MM.1S (cell line): ENCODE measurements at regions not wholly inside any gene's neighbourhood (a gene's known extent, or its start where the extent isn't known, plus 50 kb on each side); places are given as distances from the start of the nearest gene placed in this dataset.

Source experiments
- DNase-seq: peaks from one replicate; pipeline ENCODE4 v3.0.0-alpha.2; 2015
- H2AFZ ChIP-seq: fragments of 300-600 bp; sonication (generic); 2 replicates; pipeline ENCODE4 v1.6.0; 2016; ENCODE audit warnings: antibody characterized with exemption, low read length
- H3F3A ChIP-seq: fragments of 300-600 bp; sonication (generic); 2 replicates; pipeline ENCODE4 v1.6.1; 2016; ENCODE audit warnings: mild to moderate bottlenecking, antibody characterized with exemption, low read length, moderate library complexity, mixed read lengths; ENCODE audit not compliant: insufficient read depth
- H3K27ac ChIP-seq: fragments of 300-600 bp; sonication (generic); 2 replicates; pipeline ENCODE4 v1.5.1; 2016; ENCODE audit warnings: mild to moderate bottlenecking, low read length
- H3K27me3 ChIP-seq: fragments of 300-600 bp; sonication (generic); replicated peaks from 2 replicates; pipeline ENCODE4 v1.6.0; 2016; ENCODE audit warnings: low read length; ENCODE audit not compliant: insufficient read depth
- H3K36me3 ChIP-seq: fragments of 300-600 bp; sonication (generic); replicated peaks from 2 replicates; pipeline ENCODE4 v1.6.1; 2016; ENCODE audit warnings: mild to moderate bottlenecking, low read length, mixed read lengths; ENCODE audit not compliant: insufficient read depth
- H3K4me1 ChIP-seq: fragments of 300-600 bp; sonication (generic); 2 replicates; pipeline ENCODE4 v1.6.1; 2016; ENCODE audit warnings: low read length, mixed read lengths
- H3K4me2 ChIP-seq: fragments of 300-600 bp; sonication (generic); 2 replicates; pipeline ENCODE4 v1.6.0; 2016; ENCODE audit warnings: low read depth, low read length
- H3K4me3 ChIP-seq: fragments of 300-600 bp; sonication (generic); 2 replicates; pipeline ENCODE4 v1.5.1; 2016; ENCODE audit warnings: low read length, mixed read lengths
- H3K79me2 ChIP-seq: fragments of 300-600 bp; sonication (generic); 2 replicates; pipeline ENCODE4 v1.6.1; 2016; ENCODE audit warnings: mixed run types, low read length, mixed read lengths
- H3K9ac ChIP-seq: fragments of 300-600 bp; sonication (generic); 2 replicates; pipeline ENCODE4 v1.6.1; 2016; ENCODE audit warnings: low read length, mixed read lengths
- H3K9me2 ChIP-seq: fragments of 300-600 bp; sonication (generic); replicated peaks from 2 replicates; pipeline ENCODE4 v1.6.1; 2016; ENCODE audit warnings: mild to moderate bottlenecking, low read length, mixed read lengths; ENCODE audit not compliant: insufficient read depth
- H3K9me3 ChIP-seq: fragments of 300-600 bp; sonication (generic); replicated peaks from 2 replicates; pipeline ENCODE4 v1.6.1; 2016; ENCODE audit warnings: mild to moderate bottlenecking, low read length, mixed read lengths; ENCODE audit not compliant: insufficient read depth
- H4K20me1 ChIP-seq: fragments of 300-600 bp; sonication (generic); 2 replicates; pipeline ENCODE4 v1.6.1; 2016; ENCODE audit warnings: mild to moderate bottlenecking, low read length, moderate library complexity, mixed read lengths; ENCODE audit not compliant: insufficient read depth
- EZH2 ChIP-seq: fragments of 300-600 bp; sonication (generic); optimal IDR thresholded peaks from 2 replicates; pipeline ENCODE3; 2017; ENCODE audit warnings: low read depth, mild to moderate bottlenecking, antibody characterized with exemption, low read length, mixed read lengths
- EZH2phosphoT487 ChIP-seq: fragments of 300-600 bp; sonication (generic); IDR thresholded peaks from 2 replicates; pipeline ENCODE4 v1.6.1; 2018; ENCODE audit warnings: antibody characterized with exemption, low read length
- TF ChIP-seq, protein P1 (sequence below): fragments of 300-600 bp; sonication (generic); IDR thresholded peaks from 2 replicates; pipeline ENCODE4 v1.5.1; 2016; ENCODE audit warnings: antibody characterized with exemption, low read length, mixed read lengths

DNA sequence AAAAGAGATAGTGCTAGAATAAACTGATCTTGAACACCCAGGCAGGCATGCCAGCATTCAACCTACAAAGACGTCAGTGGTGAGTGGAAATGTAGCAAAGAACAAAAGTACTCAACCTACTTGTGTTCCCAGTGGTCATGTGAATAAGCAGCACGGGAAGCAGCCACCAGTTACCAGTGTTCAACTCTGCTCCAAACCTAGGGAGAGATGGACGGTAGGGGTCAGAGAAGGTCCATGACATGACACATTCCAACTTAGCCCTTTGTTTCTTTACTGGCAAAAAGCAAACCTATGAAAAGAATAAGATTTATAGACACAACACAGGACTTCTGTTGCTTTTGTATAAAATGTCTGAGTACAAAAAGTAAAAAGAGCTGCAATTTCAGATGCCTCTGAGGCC, 511.4 kb downstream of the XPNPEP1 start:
- Histone ChIP-seq H3K4me2 (no peak overlapping the region), H3K4me1 (no peaks in the 10 kb centered on the region), H3K9me3 (no peaks in the 10 kb centered on the region), H3K27me3 (no peaks in the 10 kb centered on the region), H3K9ac (no peak overlapping the region), H4K20me1 (no peaks in the 10 kb centered on the region), H3K4me3 (no peak overlapping the region), H3K36me3 (no peaks in the 10 kb centered on the region), H2AFZ (no peak overlapping the region), H3K27ac (no peak overlapping the region), H3F3A (no peaks in the 10 kb centered on the region), H3K79me2 (no peaks in the 10 kb centered on the region), H3K9me2 (no peaks in the 10 kb centered on the region)
- TF ChIP-seq EZH2 (no peak), EZH2phosphoT487 (no peak)
- TF ChIP-seq, protein P1, sequence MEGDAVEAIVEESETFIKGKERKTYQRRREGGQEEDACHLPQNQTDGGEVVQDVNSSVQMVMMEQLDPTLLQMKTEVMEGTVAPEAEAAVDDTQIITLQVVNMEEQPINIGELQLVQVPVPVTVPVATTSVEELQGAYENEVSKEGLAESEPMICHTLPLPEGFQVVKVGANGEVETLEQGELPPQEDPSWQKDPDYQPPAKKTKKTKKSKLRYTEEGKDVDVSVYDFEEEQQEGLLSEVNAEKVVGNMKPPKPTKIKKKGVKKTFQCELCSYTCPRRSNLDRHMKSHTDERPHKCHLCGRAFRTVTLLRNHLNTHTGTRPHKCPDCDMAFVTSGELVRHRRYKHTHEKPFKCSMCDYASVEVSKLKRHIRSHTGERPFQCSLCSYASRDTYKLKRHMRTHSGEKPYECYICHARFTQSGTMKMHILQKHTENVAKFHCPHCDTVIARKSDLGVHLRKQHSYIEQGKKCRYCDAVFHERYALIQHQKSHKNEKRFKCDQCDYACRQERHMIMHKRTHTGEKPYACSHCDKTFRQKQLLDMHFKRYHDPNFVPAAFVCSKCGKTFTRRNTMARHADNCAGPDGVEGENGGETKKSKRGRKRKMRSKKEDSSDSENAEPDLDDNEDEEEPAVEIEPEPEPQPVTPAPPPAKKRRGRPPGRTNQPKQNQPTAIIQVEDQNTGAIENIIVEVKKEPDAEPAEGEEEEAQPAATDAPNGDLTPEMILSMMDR: no peak
- DNase-seq: no peak

DNA sequence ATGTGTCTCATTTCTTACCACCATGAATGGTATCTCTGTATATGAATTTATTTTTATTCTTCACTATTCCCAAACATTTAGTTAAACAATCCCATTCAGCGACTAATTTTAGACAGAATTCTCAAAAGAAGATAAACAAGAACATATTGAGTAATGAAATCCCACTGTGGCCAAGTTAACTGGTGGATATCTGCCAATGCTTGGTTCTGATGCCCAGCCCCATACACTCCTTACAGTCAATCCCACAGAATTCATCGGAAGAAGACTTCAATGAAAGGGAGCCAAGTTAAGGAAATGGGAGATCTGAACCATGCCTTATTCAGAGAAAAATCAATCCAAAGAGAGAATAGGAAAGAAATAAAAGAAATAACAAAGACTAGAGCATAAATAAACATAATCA, 518.0 kb downstream of the XPNPEP1 start:
- Histone ChIP-seq H2AFZ (no peak overlapping the region), H3K27ac (no peak overlapping the region), H3K27me3 (no peaks in the 10 kb centered on the region), H3K9me2 (no peaks in the 10 kb centered on the region), H3K4me3 (no peak overlapping the region), H3K36me3 (no peaks in the 10 kb centered on the region), H3K4me2 (no peak overlapping the region), H3F3A (no peaks in the 10 kb centered on the region), H3K9ac (no peak overlapping the region), H3K9me3 (no peaks in the 10 kb centered on the region), H3K4me1 (no peaks in the 10 kb centered on the region), H3K79me2 (no peaks in the 10 kb centered on the region), H4K20me1 (no peaks in the 10 kb centered on the region)
- DNase-seq: no peak
- TF ChIP-seq EZH2: no peak
- TF ChIP-seq, protein P1: no peak

DNA sequence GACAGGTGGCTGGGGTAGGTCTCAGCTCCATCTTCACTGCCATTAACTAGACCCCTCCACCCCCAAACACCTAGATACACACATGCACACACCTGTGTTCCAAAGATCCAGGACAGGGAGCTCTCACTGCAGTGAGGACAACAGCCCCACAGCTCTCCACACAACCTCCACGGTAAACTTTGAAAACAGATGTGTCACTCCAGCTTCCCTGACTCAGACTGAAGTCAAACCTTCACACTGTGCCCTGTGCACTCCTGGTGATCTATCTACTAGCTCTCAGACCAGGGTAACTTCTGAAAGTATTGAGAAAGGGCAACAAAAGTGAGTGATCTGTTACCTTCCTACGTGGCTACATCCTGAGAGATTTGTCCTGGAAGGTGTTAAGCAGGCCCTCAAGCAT, 519.8 kb downstream of the XPNPEP1 start:
- Histone ChIP-seq H3K4me2 (no peak overlapping the region), H3K9me3 (no peaks in the 10 kb centered on the region), H3F3A (no peaks in the 10 kb centered on the region), H3K27me3 (no peaks in the 10 kb centered on the region), H3K9me2 (no peaks in the 10 kb centered on the region), H3K27ac (no peak overlapping the region), H3K36me3 (no peaks in the 10 kb centered on the region), H2AFZ (no peak overlapping the region), H3K4me3 (no peak overlapping the region), H3K4me1 (no peaks in the 10 kb centered on the region), H3K9ac (no peak overlapping the region), H4K20me1 (no peaks in the 10 kb centered on the region), H3K79me2 (no peaks in the 10 kb centered on the region)
- TF ChIP-seq, protein P1: no peak
- no peak for TF ChIP-seq EZH2phosphoT487
- TF ChIP-seq EZH2: no peak
- DNase-seq: no peak
